NCI-H146 (cell line): ENCODE measurements at regions not wholly inside any gene's neighbourhood (a gene's known extent, or its start where the extent isn't known, plus 50 kb on each side); places are given as distances from the start of the nearest gene placed in this dataset.

ENCODE experiments used
- DNase-seq: peaks from one replicate; lab custom pipeline; 2025; lab: John Stamatoyannopoulos, UW

DNA sequence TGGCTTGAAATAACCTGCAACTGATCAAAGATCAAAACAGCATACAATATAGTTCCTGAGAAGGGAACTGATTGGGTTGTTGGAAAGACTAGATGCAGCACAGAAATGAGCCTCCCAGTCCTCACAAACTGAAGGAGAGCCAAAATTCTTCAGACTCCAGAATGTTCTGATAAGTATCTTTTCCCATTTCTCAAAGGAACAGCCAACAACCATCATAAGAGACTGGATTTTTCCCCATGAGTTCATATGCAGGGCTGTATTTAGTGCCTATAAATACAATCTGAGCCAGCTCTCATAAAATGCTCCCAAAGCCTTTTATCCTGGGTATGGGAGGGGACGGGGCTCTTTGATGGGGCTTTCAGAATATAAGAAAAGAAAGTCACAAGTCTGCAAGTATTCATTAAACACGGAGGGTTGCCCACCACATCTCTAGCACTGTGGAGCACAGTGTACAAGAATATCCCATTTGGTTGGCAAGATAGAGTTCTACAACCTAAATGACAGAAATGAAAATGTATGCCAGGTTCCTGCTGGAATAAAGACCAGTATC is 50.7 kb upstream of the LYVE1 start:
- no peak for DNase-seq

DNA sequence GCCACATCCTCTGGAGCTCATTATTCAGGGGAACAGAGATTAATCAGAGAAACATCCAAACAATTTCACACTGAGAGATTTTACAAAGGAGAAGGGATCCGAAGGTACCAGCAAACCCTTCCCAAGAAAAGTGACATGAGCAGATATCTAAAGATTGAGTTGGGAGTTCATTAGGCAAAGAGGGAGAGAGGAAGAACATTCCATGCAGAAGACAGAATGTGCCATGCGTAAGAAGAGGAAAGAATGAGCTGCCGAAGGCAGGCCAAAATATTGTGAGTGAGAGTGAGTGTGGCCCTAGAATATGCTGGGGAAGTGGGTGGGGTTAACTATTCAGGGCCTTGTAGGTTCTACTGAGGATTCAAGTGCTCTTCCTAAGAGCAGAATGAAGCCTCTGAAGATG is 50.0 kb upstream of the LYVE1 start:
- DNase-seq: no peak
